ENCODE measurements at regions not wholly inside any gene's neighbourhood (a gene's known extent, or its start where the extent isn't known, plus 50 kb on each side); places are given as distances from the start of the nearest gene placed in this dataset.
"Not testable (repeated sequence)": the region's sequence is repeated elsewhere in the genome, so short reads cannot be mapped to it uniquely, and the experiment has no call there.

DNA sequence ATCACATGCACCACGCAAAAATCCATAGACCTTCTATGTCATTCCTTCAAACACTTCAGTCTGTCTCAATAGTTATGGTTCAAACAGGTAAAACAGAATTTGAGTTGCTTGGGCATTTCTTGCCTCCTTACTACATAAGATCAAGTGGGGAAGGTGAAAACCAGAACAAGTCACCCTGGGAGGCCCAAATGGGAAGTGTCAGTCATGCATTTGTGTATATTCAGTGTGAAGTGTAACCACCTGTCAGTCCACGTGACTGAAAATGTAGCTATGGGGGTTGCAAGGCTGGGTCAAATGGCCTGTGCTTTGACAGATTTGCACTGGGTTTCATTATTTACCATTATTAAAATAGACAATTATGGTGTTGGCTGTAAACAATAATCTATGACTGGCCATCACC, 176.6 kb upstream of the VIPR2 start:
- Mint-ChIP-seq H3K4me3 (ENCODE audit: unreplicated experiment) (no peak overlapping the region), H3K36me3 (ENCODE audit: low read depth, unreplicated experiment) (peaks cover 3% of the 10 kb centered on the region), H3K27ac (ENCODE audit: unreplicated experiment) (no peak overlapping the region), H3K27me3 (ENCODE audit: unreplicated experiment) (no peaks in the 10 kb centered on the region), H3K4me1 (ENCODE audit: unreplicated experiment) (no peaks in the 10 kb centered on the region), H3K9me3 (ENCODE audit: unreplicated experiment) (peaks cover 26% of the 10 kb centered on the region)
- TF ChIP-seq, protein P1, sequence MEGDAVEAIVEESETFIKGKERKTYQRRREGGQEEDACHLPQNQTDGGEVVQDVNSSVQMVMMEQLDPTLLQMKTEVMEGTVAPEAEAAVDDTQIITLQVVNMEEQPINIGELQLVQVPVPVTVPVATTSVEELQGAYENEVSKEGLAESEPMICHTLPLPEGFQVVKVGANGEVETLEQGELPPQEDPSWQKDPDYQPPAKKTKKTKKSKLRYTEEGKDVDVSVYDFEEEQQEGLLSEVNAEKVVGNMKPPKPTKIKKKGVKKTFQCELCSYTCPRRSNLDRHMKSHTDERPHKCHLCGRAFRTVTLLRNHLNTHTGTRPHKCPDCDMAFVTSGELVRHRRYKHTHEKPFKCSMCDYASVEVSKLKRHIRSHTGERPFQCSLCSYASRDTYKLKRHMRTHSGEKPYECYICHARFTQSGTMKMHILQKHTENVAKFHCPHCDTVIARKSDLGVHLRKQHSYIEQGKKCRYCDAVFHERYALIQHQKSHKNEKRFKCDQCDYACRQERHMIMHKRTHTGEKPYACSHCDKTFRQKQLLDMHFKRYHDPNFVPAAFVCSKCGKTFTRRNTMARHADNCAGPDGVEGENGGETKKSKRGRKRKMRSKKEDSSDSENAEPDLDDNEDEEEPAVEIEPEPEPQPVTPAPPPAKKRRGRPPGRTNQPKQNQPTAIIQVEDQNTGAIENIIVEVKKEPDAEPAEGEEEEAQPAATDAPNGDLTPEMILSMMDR (IDR thresholded peaks at IDR 0.05; ENCODE audit: unreplicated experiment) = no peak
- DNase-seq (ENCODE audit: low spot score) = no peak

DNA sequence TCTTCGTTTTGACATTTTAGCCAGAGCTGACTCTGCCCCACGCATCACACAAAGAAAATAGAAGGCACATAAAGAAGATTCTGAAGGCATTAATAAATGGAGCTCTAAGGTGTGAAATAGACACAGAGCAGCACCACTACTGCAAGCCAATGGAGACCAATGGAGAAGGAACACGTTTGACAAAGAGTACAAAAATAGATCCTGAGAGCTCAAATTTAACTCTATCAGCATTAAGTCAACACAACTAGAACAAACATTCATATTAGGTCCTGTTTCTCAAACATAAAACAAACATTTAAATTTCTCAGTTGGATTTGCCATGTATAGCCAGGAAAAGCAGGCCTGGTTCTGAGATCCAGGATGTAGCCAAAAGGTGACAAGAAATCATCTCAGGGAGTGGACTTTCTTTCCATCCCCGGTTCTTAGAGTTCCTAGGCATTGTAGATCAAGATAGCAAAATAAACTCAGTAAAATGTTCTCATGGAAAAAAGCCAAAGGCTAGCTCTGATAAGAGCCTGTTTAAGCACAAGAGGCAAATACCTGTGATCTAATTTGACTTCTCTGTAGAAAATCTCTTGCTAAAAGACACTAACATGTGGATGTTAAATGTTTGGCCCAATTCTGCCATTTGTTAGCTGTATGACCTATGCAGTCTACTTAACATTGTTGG, 174.2 kb upstream of the VIPR2 start:
- no peaks in the 10 kb centered on the region for H3K4me1 Mint-ChIP-seq (ENCODE audit: unreplicated experiment)
- DNase-seq (ENCODE audit: low spot score) = no peak
- H3K4me3 Mint-ChIP-seq (ENCODE audit: unreplicated experiment) = no peak overlapping the region
- TF ChIP-seq, protein P1 (IDR thresholded peaks at IDR 0.05; ENCODE audit: unreplicated experiment) = no peak
- H3K36me3 Mint-ChIP-seq (ENCODE audit: low read depth, unreplicated experiment) = no peaks in the 10 kb centered on the region
- H3K27ac Mint-ChIP-seq (ENCODE audit: unreplicated experiment) = no peak overlapping the region
- H3K27me3 Mint-ChIP-seq (ENCODE audit: unreplicated experiment) = no peaks in the 10 kb centered on the region
- H3K9me3 Mint-ChIP-seq (ENCODE audit: unreplicated experiment) = peaks cover 11% of the 10 kb centered on the region

DNA sequence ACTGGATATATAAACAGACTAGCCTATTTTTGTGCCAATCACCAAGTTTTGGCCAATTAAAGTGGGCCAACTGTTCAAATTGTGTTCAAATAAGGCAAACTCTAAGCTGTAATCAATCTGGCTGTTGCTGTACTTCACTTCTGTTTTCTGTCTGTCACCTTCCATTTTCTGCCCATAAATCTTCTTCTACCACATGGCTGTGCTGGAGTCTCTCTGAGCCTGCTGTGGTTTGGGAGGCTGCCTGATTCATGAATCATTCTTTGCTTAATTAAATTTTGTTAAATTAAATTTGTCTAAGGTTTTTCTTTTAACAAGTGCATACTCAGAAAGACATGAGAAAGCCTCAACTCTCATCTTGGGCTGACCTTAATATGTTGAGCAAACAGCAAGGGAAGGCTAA, 172.6 kb upstream of the VIPR2 start:
- no peak for DNase-seq (ENCODE audit: low spot score)
- TF ChIP-seq, protein P1 (IDR thresholded peaks at IDR 0.05; ENCODE audit: unreplicated experiment) = no peak
- H3K4me1 Mint-ChIP-seq (ENCODE audit: unreplicated experiment) = no peaks in the 10 kb centered on the region
- H3K27ac Mint-ChIP-seq (ENCODE audit: unreplicated experiment) = no peak overlapping the region
- no peak overlapping the region for H3K4me3 Mint-ChIP-seq (ENCODE audit: unreplicated experiment)
- H3K27me3 Mint-ChIP-seq (ENCODE audit: unreplicated experiment) = no peaks in the 10 kb centered on the region
- H3K9me3 Mint-ChIP-seq (ENCODE audit: unreplicated experiment) = peaks cover 11% of the 10 kb centered on the region
- no peaks in the 10 kb centered on the region for H3K36me3 Mint-ChIP-seq (ENCODE audit: low read depth, unreplicated experiment)

DNA sequence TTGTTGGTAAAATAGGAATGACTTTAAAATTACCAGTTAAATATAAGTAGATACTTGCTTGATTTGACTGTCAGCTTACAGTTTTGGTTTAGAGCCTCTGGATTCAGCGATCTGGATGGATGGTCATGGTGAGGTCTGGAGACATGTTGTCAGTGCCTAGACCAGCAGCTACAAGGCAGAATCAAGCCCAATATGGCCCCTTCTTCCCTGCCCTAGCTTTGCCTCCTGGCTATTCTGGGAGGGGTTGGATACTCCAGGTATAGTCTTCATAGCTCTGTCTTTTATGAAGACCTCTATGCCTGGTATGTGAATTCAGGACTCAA, 166.5 kb upstream of the VIPR2 start:
- Mint-ChIP-seq H3K27ac (ENCODE audit: unreplicated experiment) (no peak overlapping the region), H3K4me1 (ENCODE audit: unreplicated experiment) (no peaks in the 10 kb centered on the region), H3K27me3 (ENCODE audit: unreplicated experiment) (peaks cover 1% of the 10 kb centered on the region), H3K4me3 (ENCODE audit: unreplicated experiment) (no peak overlapping the region), H3K36me3 (ENCODE audit: low read depth, unreplicated experiment) (peaks cover 6% of the 10 kb centered on the region), H3K9me3 (ENCODE audit: unreplicated experiment) (peaks cover 13% of the 10 kb centered on the region)
- TF ChIP-seq, protein P1 (IDR thresholded peaks at IDR 0.05; ENCODE audit: unreplicated experiment) = no peak
- DNase-seq (ENCODE audit: low spot score) = no peak

DNA sequence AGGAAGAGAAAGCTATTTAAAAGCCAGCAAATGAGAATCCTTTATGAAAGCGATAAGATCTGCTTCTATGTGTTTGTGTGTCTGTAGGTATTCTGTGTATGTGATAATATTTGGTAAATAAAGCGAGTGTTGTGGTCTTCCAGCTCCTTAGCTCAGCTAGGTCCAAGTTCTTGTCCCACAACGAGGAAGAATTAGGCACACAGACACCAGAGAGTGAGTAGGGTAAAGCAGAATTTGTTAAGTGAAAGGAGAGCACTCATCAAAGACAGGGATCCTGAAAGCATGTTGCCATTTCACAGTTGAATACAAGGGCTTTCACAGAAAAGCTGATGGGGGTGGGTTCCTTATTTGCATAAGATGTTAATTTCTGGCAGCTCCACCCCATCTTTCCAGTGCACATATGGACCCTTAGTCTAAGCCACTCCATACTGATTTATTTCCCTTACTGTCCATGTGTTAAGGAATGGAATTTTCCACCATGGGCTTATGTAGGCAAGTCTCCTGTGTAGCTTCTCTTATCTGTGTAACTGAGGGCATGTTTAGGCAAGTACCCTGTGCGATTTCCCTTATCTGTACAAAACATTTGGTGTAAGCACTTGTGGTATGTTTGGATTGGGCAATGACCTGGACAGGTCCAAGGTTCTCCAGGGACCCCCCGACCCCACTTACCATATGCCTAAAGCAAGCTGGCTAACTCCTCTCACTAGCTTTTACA, 165.9 kb upstream of the VIPR2 start:
- Mint-ChIP-seq H3K36me3 (ENCODE audit: low read depth, unreplicated experiment) (peaks cover 6% of the 10 kb centered on the region), H3K4me1 (ENCODE audit: unreplicated experiment) (no peaks in the 10 kb centered on the region), H3K9me3 (ENCODE audit: unreplicated experiment) (peaks cover 13% of the 10 kb centered on the region), H3K27me3 (ENCODE audit: unreplicated experiment) (peaks cover 1% of the 10 kb centered on the region), H3K27ac (ENCODE audit: unreplicated experiment) (no peak overlapping the region), H3K4me3 (ENCODE audit: unreplicated experiment) (no peak overlapping the region)
- no peak for DNase-seq (ENCODE audit: low spot score)
- TF ChIP-seq, protein P1 (IDR thresholded peaks at IDR 0.05; ENCODE audit: unreplicated experiment) = no peak

DNA sequence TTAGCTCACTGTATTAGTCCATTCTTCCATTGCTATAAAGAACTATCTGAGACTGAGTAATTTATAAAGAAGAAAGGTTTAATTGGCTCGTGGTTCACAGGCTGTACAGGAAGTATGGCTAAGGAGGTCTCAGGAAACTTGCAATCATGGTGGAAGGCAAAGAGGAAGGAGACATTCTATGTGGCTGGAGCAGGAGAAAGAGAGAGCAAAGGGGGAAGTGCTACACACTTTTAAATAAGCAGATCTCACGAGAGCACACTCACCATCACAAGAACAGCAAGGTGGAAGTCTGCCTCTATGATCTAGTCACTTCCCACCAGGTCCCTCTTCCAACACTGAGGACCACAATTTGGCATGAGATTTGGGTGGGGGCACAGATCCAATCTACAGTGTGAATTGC, 164.5 kb upstream of the VIPR2 start:
- H3K27me3 Mint-ChIP-seq (ENCODE audit: unreplicated experiment); H3K27ac Mint-ChIP-seq (ENCODE audit: unreplicated experiment); DNase-seq (ENCODE audit: low spot score); H3K4me3 Mint-ChIP-seq (ENCODE audit: unreplicated experiment); H3K4me1 Mint-ChIP-seq (ENCODE audit: unreplicated experiment); H3K36me3 Mint-ChIP-seq (ENCODE audit: low read depth, unreplicated experiment): not testable (repeated sequence)
- peaks cover 13% of the 10 kb centered on the region for H3K9me3 Mint-ChIP-seq (ENCODE audit: unreplicated experiment)
